ENCODE measurements at regions not wholly inside any gene's neighbourhood (a gene's known extent, or its start where the extent isn't known, plus 50 kb on each side); places are given as distances from the start of the nearest gene placed in this dataset.

DNA sequence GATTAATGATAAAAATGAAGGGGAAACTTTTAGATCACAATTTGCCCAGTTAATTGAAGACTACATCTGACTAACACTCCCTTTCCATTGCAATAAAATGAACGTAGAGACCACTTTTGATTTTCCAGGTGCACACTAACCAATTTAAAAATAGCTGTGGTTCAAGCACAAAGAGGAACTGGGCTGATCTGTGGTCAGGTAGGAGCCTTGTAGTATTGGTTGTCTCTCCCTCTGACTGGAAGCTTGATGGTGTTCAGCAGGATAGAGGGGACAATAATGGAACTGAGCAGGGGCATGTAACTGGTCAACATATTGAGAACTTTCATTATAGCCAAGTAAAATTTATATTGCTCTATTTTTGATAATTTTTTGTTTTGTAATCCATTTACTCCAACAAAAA, 886.8 kb upstream of the SEMA6A start:
- no peak for TF ChIP-seq RAD21 (IDR thresholded peaks at IDR 0.05; ENCODE audit: insufficient read depth, low read depth, low read length)
- no peak for TF ChIP-seq CHD2 (IDR thresholded peaks at IDR 0.05; ENCODE audit: borderline replicate concordance, low read depth, low read length)
- no peak for TF ChIP-seq SMC3 (IDR thresholded peaks at IDR 0.05; ENCODE audit: borderline replicate concordance, low read length)
- TF ChIP-seq, protein P1, sequence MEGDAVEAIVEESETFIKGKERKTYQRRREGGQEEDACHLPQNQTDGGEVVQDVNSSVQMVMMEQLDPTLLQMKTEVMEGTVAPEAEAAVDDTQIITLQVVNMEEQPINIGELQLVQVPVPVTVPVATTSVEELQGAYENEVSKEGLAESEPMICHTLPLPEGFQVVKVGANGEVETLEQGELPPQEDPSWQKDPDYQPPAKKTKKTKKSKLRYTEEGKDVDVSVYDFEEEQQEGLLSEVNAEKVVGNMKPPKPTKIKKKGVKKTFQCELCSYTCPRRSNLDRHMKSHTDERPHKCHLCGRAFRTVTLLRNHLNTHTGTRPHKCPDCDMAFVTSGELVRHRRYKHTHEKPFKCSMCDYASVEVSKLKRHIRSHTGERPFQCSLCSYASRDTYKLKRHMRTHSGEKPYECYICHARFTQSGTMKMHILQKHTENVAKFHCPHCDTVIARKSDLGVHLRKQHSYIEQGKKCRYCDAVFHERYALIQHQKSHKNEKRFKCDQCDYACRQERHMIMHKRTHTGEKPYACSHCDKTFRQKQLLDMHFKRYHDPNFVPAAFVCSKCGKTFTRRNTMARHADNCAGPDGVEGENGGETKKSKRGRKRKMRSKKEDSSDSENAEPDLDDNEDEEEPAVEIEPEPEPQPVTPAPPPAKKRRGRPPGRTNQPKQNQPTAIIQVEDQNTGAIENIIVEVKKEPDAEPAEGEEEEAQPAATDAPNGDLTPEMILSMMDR (IDR thresholded peaks at IDR 0.05 in 2 of 3, conservative IDR thresholded peaks at IDR 0.05 in 1 of 3; ENCODE audit: control insufficient read depth in 2 of 3, extremely low read depth in 1 of 3, insufficient read depth in 1 of 3, low read depth in 3 of 3, low read length in 3 of 3), result no peak
- TF ChIP-seq BHLHE40 (IDR thresholded peaks at IDR 0.05; ENCODE audit: borderline replicate concordance in 1 of 2, low read depth in 2 of 2, low read length in 1 of 2), result no peak

All from GM12878 (cell line).